Adipocyte (in vitro differentiated cells): ENCODE measurements at regions not wholly inside any gene's neighbourhood (a gene's known extent, or its start where the extent isn't known, plus 50 kb on each side); places are given as distances from the start of the nearest gene placed in this dataset.

Source experiments
- DNase-seq: peaks from one replicate; pipeline ENCODE4 v3.0.0-alpha.2; 2015; ENCODE audit warnings: low read depth
- H3K27me3 ChIP-seq: replicated peaks from 2 replicates; pipeline ENCODE4 v1.7.0; 2013; ENCODE audit warnings: mild to moderate bottlenecking, low read length, moderate library complexity; ENCODE audit not compliant: control insufficient read depth, insufficient read depth
- H3K36me3 ChIP-seq: 2 replicates; pipeline ENCODE4 v1.7.0; 2013; ENCODE audit warnings: low read length, mild to moderate bottlenecking, moderate library complexity; ENCODE audit not compliant: control insufficient read depth, insufficient read depth, severe bottlenecking
- H3K4me1 ChIP-seq: 2 replicates; pipeline ENCODE4 v1.7.0; 2013; ENCODE audit warnings: mild to moderate bottlenecking, low read length, moderate library complexity; ENCODE audit not compliant: control insufficient read depth, insufficient read depth
- H3K4me3 ChIP-seq: 2 replicates; pipeline ENCODE4 v1.7.0; 2013; ENCODE audit warnings: mild to moderate bottlenecking, low read length, moderate library complexity
- H3K9ac ChIP-seq: 2 replicates; pipeline ENCODE4 v1.7.0; 2013; ENCODE audit warnings: mild to moderate bottlenecking, low read length, moderate library complexity
- H3K9me3 ChIP-seq: 2 replicates; pipeline ENCODE4 v1.7.0; 2013; ENCODE audit warnings: mild to moderate bottlenecking, low read length, moderate library complexity; ENCODE audit not compliant: control insufficient read depth

- Histone ChIP-seq H3K4me3 (no peak overlapping the region), H3K36me3 (no peaks in the 10 kb centered on the region), H3K9me3 (no peaks in the 10 kb centered on the region), H3K27me3 (no peaks in the 10 kb centered on the region), H3K4me1 (peaks cover 11% of the 10 kb centered on the region), H3K9ac (no peak overlapping the region)
- no peak for DNase-seq
Measured at GRCh38 chr11:86143087-86144030, 74.5 kb upstream of the PICALM start.

GRCh38 chr11:86142170-86142569, 73.3 kb upstream of the PICALM start:
- Histone ChIP-seq H3K9ac (no peak overlapping the region), H3K4me1 (peaks cover 11% of the 10 kb centered on the region), H3K36me3 (no peaks in the 10 kb centered on the region), H3K4me3 (no peak overlapping the region), H3K9me3 (no peaks in the 10 kb centered on the region), H3K27me3 (no peaks in the 10 kb centered on the region)
- DNase-seq: no peak

DNA sequence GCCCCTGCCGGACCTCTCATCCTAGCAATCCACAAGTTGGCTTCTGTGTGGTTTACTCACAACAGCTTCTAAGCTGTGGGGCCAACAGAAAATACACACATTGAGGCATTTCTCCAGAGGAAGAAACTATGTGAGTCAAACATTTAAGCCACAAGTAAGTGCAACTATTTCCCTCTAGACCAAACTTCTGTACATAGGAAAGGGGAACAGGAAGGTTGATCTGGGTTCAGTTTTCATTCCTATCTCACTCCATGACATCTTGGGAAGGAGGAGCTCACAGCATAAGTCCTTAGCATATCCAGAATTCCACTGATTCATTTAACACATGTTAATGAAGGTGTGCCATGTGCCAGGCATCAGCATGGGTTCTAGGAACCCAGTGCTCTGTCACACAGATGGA, 72.8 kb upstream of the PICALM start:
- no peak for DNase-seq
- peaks cover 11% of the 10 kb centered on the region for H3K4me1 ChIP-seq

DNA sequence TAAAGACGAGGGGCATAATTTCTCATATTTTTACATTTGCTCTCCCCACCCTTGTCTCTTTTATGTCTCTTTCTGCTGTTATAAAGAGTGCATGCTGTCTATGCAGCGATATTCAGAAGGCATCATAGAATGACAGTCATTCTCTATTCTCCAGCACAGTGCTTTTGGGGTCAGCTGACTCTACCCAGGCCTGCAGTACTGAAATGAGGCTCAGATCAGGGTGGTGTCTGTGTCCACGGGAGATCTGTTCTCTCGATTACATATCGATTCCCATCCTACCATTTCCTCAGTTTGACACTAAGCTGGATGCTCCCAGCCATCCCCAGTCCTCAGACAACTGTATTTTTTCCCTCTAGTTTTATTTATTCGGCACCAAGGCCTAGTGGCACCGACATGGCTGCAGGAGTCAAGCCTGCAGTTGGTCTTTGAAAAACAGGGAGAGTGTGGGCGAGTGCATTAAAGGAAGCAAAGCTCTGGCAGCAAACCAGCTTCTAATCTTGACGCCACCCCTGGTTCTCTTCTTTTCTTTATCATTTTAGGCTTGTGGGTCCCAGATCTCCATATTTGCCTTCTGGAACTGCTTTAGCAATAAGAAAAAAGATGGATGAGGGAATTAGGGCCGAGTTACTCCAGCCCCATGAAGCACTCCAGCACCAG, 71.6 kb upstream of the PICALM start:
- Histone ChIP-seq H3K27me3 (no peaks in the 10 kb centered on the region), H3K4me3 (no peak overlapping the region), H3K9ac (no peak overlapping the region), H3K4me1 (peaks cover 11% of the 10 kb centered on the region), H3K36me3 (no peaks in the 10 kb centered on the region), H3K9me3 (no peaks in the 10 kb centered on the region)
- no peak for DNase-seq

More for the DNA sequence above, 72.8 kb upstream of the PICALM start:
- no peak overlapping the region for H3K9ac ChIP-seq
- no peak overlapping the region for H3K4me3 ChIP-seq
- H3K9me3 ChIP-seq: no peaks in the 10 kb centered on the region
- H3K27me3 ChIP-seq: no peaks in the 10 kb centered on the region
- no peaks in the 10 kb centered on the region for H3K36me3 ChIP-seq

- Histone ChIP-seq H3K36me3 (no peaks in the 10 kb centered on the region), H3K27me3 (no peaks in the 10 kb centered on the region), H3K4me3 (no peak overlapping the region), H3K4me1 (peaks cover 11% of the 10 kb centered on the region), H3K9ac (no peak overlapping the region), H3K9me3 (no peaks in the 10 kb centered on the region)
- peak; percentile 33 for DNase-seq
Measured at GRCh38 chr11:86138958-86139357, 70.1 kb upstream of the PICALM start.

- no peak overlapping the region for H3K4me3 ChIP-seq
- no peak overlapping the region for H3K9ac ChIP-seq
- H3K4me1 ChIP-seq: peaks cover 5% of the 10 kb centered on the region
- H3K36me3 ChIP-seq: no peaks in the 10 kb centered on the region
- no peak for DNase-seq
- H3K27me3 ChIP-seq: no peaks in the 10 kb centered on the region
- no peaks in the 10 kb centered on the region for H3K9me3 ChIP-seq
Measured at GRCh38 chr11:86136538-86136937, 67.7 kb upstream of the PICALM start.

GRCh38 chr11:86135319-86135714, 66.4 kb upstream of the PICALM start:
- H3K9ac ChIP-seq: no peak overlapping the region
- no peaks in the 10 kb centered on the region for H3K27me3 ChIP-seq
- no peak overlapping the region for H3K4me3 ChIP-seq
- no peak for DNase-seq
- H3K4me1 ChIP-seq: no peaks in the 10 kb centered on the region
- H3K9me3 ChIP-seq: no peaks in the 10 kb centered on the region
- no peaks in the 10 kb centered on the region for H3K36me3 ChIP-seq

- Histone ChIP-seq H3K9me3 (no peaks in the 10 kb centered on the region), H3K4me3 (no peak overlapping the region), H3K36me3 (no peaks in the 10 kb centered on the region), H3K27me3 (no peaks in the 10 kb centered on the region), H3K9ac (no peak overlapping the region), H3K4me1 (no peaks in the 10 kb centered on the region)
- no peak for DNase-seq
Measured at GRCh38 chr11:86134580-86135318, 65.9 kb upstream of the PICALM start.

DNA sequence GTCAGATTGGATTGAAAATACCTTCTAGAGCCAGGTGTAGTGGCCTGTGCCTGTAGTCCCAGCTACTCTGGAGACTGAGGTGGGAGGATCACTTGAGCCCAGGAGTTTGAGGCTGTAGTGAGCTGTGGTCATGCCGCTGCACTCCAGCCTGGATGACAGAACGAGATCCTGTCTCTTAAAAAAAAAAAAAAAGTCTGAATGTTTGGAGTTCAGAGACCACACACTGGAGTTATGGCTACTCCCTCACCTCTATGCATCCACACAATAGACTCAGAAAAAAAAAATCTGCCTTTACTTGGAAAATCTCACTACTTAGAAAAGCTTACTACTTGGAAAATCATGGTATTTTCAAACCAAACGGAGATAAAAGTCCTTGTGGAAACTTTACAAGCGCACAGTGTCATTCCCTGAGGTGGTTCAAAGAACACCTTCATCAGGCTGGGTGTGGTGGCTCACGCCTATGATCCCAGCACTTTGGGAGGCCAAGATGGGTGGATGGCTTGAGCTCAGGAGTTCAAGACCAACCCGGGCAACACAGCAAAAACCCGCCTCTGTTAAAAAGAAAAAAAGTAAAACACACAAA, 63.9 kb upstream of the PICALM start:
- DNase-seq: no peak
- Histone ChIP-seq H3K4me1 (no peaks in the 10 kb centered on the region), H3K4me3 (no peak overlapping the region), H3K36me3 (no peaks in the 10 kb centered on the region), H3K27me3 (no peaks in the 10 kb centered on the region), H3K9me3 (no peaks in the 10 kb centered on the region), H3K9ac (no peak overlapping the region)

DNA sequence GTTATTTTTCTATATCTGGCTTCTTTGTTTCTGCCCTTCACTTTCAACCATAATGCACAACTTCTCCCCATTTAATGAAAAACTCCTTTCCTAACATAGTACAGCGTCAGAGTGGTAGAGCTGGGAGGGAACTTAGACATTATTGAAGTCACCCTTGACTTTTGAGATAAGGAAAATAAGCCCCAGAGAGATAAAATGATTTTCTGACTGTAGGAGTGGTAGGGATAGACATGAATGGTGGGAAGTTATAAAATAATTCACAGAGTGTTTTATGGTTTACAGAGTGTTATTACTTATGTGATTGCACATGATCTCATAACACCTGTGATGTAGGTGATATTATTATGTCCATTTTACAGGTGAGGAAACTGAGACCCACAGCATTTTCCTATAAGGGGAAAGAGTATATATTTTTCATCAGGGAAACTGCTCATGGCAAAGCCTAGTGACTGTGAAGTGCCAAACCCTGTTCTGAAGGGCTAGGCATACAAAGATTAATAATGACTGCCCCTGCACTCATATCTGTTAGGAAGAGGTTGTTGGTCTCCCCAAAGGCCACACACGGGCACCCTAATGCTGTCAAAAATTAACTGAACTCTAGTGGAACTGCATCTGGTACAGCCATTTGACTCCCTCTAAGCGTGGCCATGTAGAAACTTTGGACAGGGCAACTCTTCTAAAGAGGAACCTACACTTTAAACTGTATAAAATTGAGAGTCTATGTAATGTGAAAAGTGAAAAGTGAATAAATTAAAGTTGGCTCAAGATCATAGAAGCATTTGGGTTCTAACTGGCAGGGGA, 61.1 kb upstream of the PICALM start:
- DNase-seq: no peak
- Histone ChIP-seq H3K9ac (no peak overlapping the region), H3K4me1 (no peaks in the 10 kb centered on the region), H3K9me3 (no peaks in the 10 kb centered on the region), H3K36me3 (no peaks in the 10 kb centered on the region), H3K27me3 (no peaks in the 10 kb centered on the region), H3K4me3 (no peak overlapping the region)
